Esophagus muscularis mucosa (tissue), 3 donors: ENCODE measurements at regions not wholly inside any gene's neighbourhood (a gene's known extent, or its start where the extent isn't known, plus 50 kb on each side); places are given as distances from the start of the nearest gene placed in this dataset.

Experiments
- CTCF ChIP-seq, 3 experiments: fragments of 200-600 bp in 2 of 3; fragments of 450-650 bp in 1 of 3; sonication (generic) in 2 of 3; IDR thresholded peaks; one replicate each; pipeline ENCODE4 v1.5.1; 2017 to 2019; ENCODE audit warnings: antibody characterized with exemption in 3 of 3, mild to moderate bottlenecking in 2 of 3, moderate library complexity in 1 of 3
- POLR2A ChIP-seq: fragments of 450-650 bp; IDR thresholded peaks from one replicate; pipeline ENCODE4 v1.6.1; 2017; ENCODE audit warnings: antibody characterized with exemption, moderate library complexity, mild to moderate bottlenecking, low read depth

- TF ChIP-seq POLR2A (no peak), CTCF (IDR thresholded peaks at IDR 0.05) (no peak)
Observed at GRCh38 chr3:160159341-160159740, 65.9 kb upstream of the C3orf80 start.
